ENCODE measurements at regions not wholly inside any gene's neighbourhood (a gene's known extent, or its start where the extent isn't known, plus 50 kb on each side); places are given as distances from the start of the nearest gene placed in this dataset.

GRCh38 chr13:60757501-60758215 is 360.6 kb downstream of the TDRD3 start:
- no peak for DNase-seq

GRCh38 chr13:60756306-60756705 is 359.3 kb downstream of the TDRD3 start:
- DNase-seq = no peak

- no peak for DNase-seq
Observed at GRCh38 chr13:60755380-60756163, 358.6 kb downstream of the TDRD3 start.

GRCh38 chr13:60754211-60755090 is 357.4 kb downstream of the TDRD3 start:
- DNase-seq = no peak

GRCh38 chr13:60753641-60754040 is 356.6 kb downstream of the TDRD3 start:
- DNase-seq = no peak

GRCh38 chr13:60745343-60745742 is 348.3 kb downstream of the TDRD3 start:
- no peak for DNase-seq

GRCh38 chr13:60733933-60734332 is 336.9 kb downstream of the TDRD3 start:
- no peak for DNase-seq

GRCh38 chr13:60727140-60727539 is 330.1 kb downstream of the TDRD3 start:
- DNase-seq = no peak

GRCh38 chr13:60721063-60721462 is 324.0 kb downstream of the TDRD3 start:
- DNase-seq = no peak

- DNase-seq = no peak
Observed at GRCh38 chr13:60720590-60720989, 323.6 kb downstream of the TDRD3 start.

GRCh38 chr13:60716313-60716712 is 319.3 kb downstream of the TDRD3 start:
- no peak for DNase-seq

- no peak for DNase-seq
Observed at GRCh38 chr13:60707878-60708277, 310.9 kb downstream of the TDRD3 start.

GRCh38 chr13:60701895-60702294 is 304.9 kb downstream of the TDRD3 start:
- no peak for DNase-seq

- no peak for DNase-seq
Observed at GRCh38 chr13:60700994-60701393, 304.0 kb downstream of the TDRD3 start.

GRCh38 chr13:60699636-60700035 is 302.6 kb downstream of the TDRD3 start:
- no peak for DNase-seq

- DNase-seq = peak; percentile 85
Observed at GRCh38 chr13:60696602-60697001, 299.6 kb downstream of the TDRD3 start.

GRCh38 chr13:60691268-60691667 is 294.2 kb downstream of the TDRD3 start:
- DNase-seq = no peak

GRCh38 chr13:60690604-60691003 is 293.6 kb downstream of the TDRD3 start:
- DNase-seq = no peak

GRCh38 chr13:60689571-60689970 is 292.6 kb downstream of the TDRD3 start:
- DNase-seq = no peak

- no peak for DNase-seq
Observed at GRCh38 chr13:60689076-60689475, 292.1 kb downstream of the TDRD3 start.

- no peak for DNase-seq
Observed at GRCh38 chr13:60679928-60680694, 283.1 kb downstream of the TDRD3 start.

GRCh38 chr13:60679131-60679530 is 282.1 kb downstream of the TDRD3 start:
- no peak for DNase-seq

- no peak for DNase-seq
Observed at GRCh38 chr13:60671386-60671785, 274.4 kb downstream of the TDRD3 start.

All from DMS79 treated with DMSO at 0.1 percent for 48 hours (cell line).